ENCODE measurements at regions not wholly inside any gene's neighbourhood (a gene's known extent, or its start where the extent isn't known, plus 50 kb on each side); places are given as distances from the start of the nearest gene placed in this dataset.

DNA sequence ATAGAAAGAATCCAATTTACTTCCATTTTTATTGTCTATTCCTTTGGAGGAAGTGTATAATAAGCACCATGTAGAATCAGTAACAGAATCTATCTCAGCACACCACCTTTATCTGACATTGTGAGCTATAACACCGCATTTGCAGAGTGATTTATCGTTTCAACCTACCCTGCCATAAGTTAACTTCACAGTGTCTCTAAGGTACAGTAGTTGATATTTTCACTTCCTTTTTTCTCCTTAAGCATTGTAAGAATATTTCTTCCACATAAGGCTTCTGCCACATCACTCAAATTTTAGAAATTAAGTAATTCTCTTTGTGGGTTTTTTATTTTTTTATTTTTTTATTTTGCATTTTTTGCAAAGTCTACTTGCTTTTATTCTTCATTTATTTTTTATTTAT is 107.1 kb downstream of the TMX3 start:
- Histone ChIP-seq H3K4me1 (replicated peaks; ENCODE audit: insufficient read depth) (no peaks in the 10 kb centered on the region), H4K20me1 (ENCODE audit: insufficient read depth) (no peaks in the 10 kb centered on the region), H2AFZ (no peak overlapping the region), H3K27ac (no peak overlapping the region), H3K36me3 (ENCODE audit: low read depth) (no peaks in the 10 kb centered on the region), H3K4me3 (no peak overlapping the region), H3K27me3 (ENCODE audit: insufficient read depth, low read depth) (no peaks in the 10 kb centered on the region), H3K4me2 (no peak overlapping the region), H3K9me2 (ENCODE audit: insufficient read depth) (no peaks in the 10 kb centered on the region), H3K9me3 (ENCODE audit: insufficient read depth, low read depth) (no peaks in the 10 kb centered on the region; the same call in 1 of the 2 replicates), H3K79me2 (ENCODE audit: low read depth) (no peaks in the 10 kb centered on the region), H3F3A (ENCODE audit: insufficient read depth, low read depth) (no peaks in the 10 kb centered on the region)
- POLR2A ChIA-PET (ENCODE audit: unreplicated experiment), result interaction anchor here (0.6 kb wide), 1 partner anchor 196 kb away, joined by 4 read pairs; no protein-coding TSS in a partner anchor
- TF ChIP-seq EZH2 (IDR thresholded peaks at IDR 0.05; ENCODE audit: low read depth), result no peak
- TF ChIP-seq, protein P1, sequence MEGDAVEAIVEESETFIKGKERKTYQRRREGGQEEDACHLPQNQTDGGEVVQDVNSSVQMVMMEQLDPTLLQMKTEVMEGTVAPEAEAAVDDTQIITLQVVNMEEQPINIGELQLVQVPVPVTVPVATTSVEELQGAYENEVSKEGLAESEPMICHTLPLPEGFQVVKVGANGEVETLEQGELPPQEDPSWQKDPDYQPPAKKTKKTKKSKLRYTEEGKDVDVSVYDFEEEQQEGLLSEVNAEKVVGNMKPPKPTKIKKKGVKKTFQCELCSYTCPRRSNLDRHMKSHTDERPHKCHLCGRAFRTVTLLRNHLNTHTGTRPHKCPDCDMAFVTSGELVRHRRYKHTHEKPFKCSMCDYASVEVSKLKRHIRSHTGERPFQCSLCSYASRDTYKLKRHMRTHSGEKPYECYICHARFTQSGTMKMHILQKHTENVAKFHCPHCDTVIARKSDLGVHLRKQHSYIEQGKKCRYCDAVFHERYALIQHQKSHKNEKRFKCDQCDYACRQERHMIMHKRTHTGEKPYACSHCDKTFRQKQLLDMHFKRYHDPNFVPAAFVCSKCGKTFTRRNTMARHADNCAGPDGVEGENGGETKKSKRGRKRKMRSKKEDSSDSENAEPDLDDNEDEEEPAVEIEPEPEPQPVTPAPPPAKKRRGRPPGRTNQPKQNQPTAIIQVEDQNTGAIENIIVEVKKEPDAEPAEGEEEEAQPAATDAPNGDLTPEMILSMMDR (conservative IDR thresholded peaks at IDR 0.05), result no peak
- CTCF ChIA-PET, result no interaction called here
- DNase-seq, result no peak
- intact Hi-C loops (cut with micrococcal nuclease; ENCODE audit: unreplicated experiment), result no loop called here
- BruUV-seq (replicated peaks), result no TSS peak

DNA sequence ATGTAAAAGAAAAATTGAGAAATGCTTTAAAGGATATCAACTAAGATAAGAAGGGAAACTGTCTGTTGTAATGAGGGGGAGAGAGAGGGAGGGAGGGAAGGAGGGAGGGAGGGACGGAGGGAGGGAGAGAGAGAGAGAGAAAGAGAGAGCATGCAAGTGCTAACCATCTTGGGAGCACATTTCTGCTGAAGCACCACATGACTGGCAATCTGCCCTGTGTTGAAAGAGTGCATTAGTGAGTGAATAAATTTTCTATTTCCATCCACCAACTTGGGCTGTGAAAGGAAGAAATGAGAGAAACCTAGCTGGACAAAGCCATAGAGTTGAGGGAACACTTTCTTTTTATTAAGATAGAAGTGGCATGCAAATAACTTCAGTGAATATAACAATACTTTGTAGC is 110.7 kb downstream of the TMX3 start:
- POLR2A ChIA-PET (ENCODE audit: unreplicated experiment), result no interaction called here
- Histone ChIP-seq H2AFZ (no peak overlapping the region), H3K79me2 (ENCODE audit: low read depth) (no peaks in the 10 kb centered on the region), H3K27me3 (ENCODE audit: insufficient read depth, low read depth) (no peaks in the 10 kb centered on the region), H3K4me2 (no peak overlapping the region), H3K36me3 (ENCODE audit: low read depth) (no peaks in the 10 kb centered on the region), H3F3A (ENCODE audit: insufficient read depth, low read depth) (no peaks in the 10 kb centered on the region), H3K9me3 (ENCODE audit: insufficient read depth, low read depth) (no peaks in the 10 kb centered on the region; the same call in 1 of the 2 replicates), H3K9me2 (ENCODE audit: insufficient read depth) (no peaks in the 10 kb centered on the region), H3K4me3 (no peak overlapping the region), H4K20me1 (ENCODE audit: insufficient read depth) (no peaks in the 10 kb centered on the region), H3K4me1 (replicated peaks; ENCODE audit: insufficient read depth) (no peaks in the 10 kb centered on the region), H3K27ac (no peak overlapping the region)
- no TSS peak for BruUV-seq (replicated peaks)
- TF ChIP-seq EZH2 (IDR thresholded peaks at IDR 0.05; ENCODE audit: low read depth), result no peak
- TF ChIP-seq, protein P1 (conservative IDR thresholded peaks at IDR 0.05), result no peak
- intact Hi-C loops (cut with micrococcal nuclease; ENCODE audit: unreplicated experiment), result no loop called here
- no peak for DNase-seq
- CTCF ChIA-PET, result no interaction called here

DNA sequence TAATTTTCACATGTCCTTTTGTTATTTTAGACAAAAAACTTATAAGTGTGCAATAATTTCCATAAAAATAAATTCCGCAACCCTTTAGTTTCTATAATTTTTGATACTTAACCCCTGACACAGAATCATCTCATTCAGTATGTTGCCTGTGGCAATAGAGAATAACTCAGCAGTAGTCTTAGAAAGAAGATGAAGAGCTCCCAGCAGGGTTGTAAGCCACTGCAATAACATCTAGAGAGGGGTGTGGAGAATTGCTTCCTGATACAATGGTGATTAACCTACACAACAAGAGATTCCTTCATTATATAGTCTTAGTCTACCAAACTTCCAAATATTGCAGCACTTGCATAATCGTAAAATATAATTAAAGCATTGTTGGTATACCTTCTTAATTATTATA is 118.9 kb downstream of the TMX3 start:
- H3K9me2 ChIP-seq (ENCODE audit: insufficient read depth), result no peaks in the 10 kb centered on the region
- H3K36me3 ChIP-seq (ENCODE audit: low read depth), result no peaks in the 10 kb centered on the region
- no peak for TF ChIP-seq EZH2 (IDR thresholded peaks at IDR 0.05; ENCODE audit: low read depth)
- TF ChIP-seq, protein P1 (conservative IDR thresholded peaks at IDR 0.05), result no peak
- POLR2A ChIA-PET (ENCODE audit: unreplicated experiment), result no interaction called here
- BruUV-seq (replicated peaks), result no TSS peak
- H4K20me1 ChIP-seq (ENCODE audit: insufficient read depth), result no peaks in the 10 kb centered on the region
- no peak overlapping the region for H2AFZ ChIP-seq
- H3K27me3 ChIP-seq (ENCODE audit: insufficient read depth, low read depth), result no peaks in the 10 kb centered on the region
- H3F3A ChIP-seq (ENCODE audit: insufficient read depth, low read depth), result no peaks in the 10 kb centered on the region
- H3K4me3 ChIP-seq, result no peak overlapping the region
- H3K4me2 ChIP-seq, result no peak overlapping the region
- H3K9me3 ChIP-seq (ENCODE audit: insufficient read depth, low read depth), result no peaks in the 10 kb centered on the region
- H3K4me1 ChIP-seq (replicated peaks; ENCODE audit: insufficient read depth), result no peaks in the 10 kb centered on the region
- CTCF ChIA-PET, result no interaction called here
- intact Hi-C loops (cut with micrococcal nuclease; ENCODE audit: unreplicated experiment), result no loop called here
- no peak overlapping the region for H3K27ac ChIP-seq
- H3K79me2 ChIP-seq (ENCODE audit: low read depth), result no peaks in the 10 kb centered on the region
- DNase-seq, result no peak
